ENCODE measurements at regions not wholly inside any gene's neighbourhood (a gene's known extent, or its start where the extent isn't known, plus 50 kb on each side); places are given as distances from the start of the nearest gene placed in this dataset.
A peak's percentile ranks its signal among the peaks of the same experiment; 100 is the strongest.

GRCh38 chr2:165033402-165033801, 78.1 kb upstream of the SLC38A11 start:
- H3K4me1 Mint-ChIP-seq: no peaks in the 10 kb centered on the region
- peaks cover 8% of the 10 kb centered on the region for H3K9me3 Mint-ChIP-seq
- no peak for TF ChIP-seq CTCF (conservative IDR thresholded peaks at IDR 0.05)
- H3K27me3 Mint-ChIP-seq (ENCODE audit: low read depth): no peaks in the 10 kb centered on the region
- no peaks in the 10 kb centered on the region for H3K36me3 Mint-ChIP-seq (ENCODE audit: low read depth)
- H3K4me3 Mint-ChIP-seq: no peak overlapping the region
- no peak overlapping the region for H3K27ac Mint-ChIP-seq (ENCODE audit: unreplicated experiment)
- DNase-seq (ENCODE audit: low read depth, low spot score): no peak

- H3K36me3 Mint-ChIP-seq (ENCODE audit: low read depth): no peaks in the 10 kb centered on the region
- no peaks in the 10 kb centered on the region for H3K27me3 Mint-ChIP-seq (ENCODE audit: low read depth)
- H3K9me3 Mint-ChIP-seq: peaks cover under 1% of the 10 kb centered on the region
- no peaks in the 10 kb centered on the region for H3K4me1 Mint-ChIP-seq
- peak overlapping the region; percentile 46 for H3K27ac Mint-ChIP-seq (ENCODE audit: unreplicated experiment)
- no peak overlapping the region for H3K4me3 Mint-ChIP-seq
- no peak for DNase-seq (ENCODE audit: low read depth, low spot score)
- no peak for TF ChIP-seq CTCF (conservative IDR thresholded peaks at IDR 0.05)
Observed at GRCh38 chr2:165032559-165032958, 77.2 kb upstream of the SLC38A11 start.

- no peak overlapping the region for H3K4me3 Mint-ChIP-seq
- peaks cover 5% of the 10 kb centered on the region for H3K9me3 Mint-ChIP-seq
- H3K36me3 Mint-ChIP-seq (ENCODE audit: low read depth): no peaks in the 10 kb centered on the region
- H3K4me1 Mint-ChIP-seq: peaks cover 3% of the 10 kb centered on the region
- H3K27ac Mint-ChIP-seq (ENCODE audit: unreplicated experiment): no peak overlapping the region
- no peak for DNase-seq (ENCODE audit: low read depth, low spot score)
- no peak for TF ChIP-seq CTCF (conservative IDR thresholded peaks at IDR 0.05)
- H3K27me3 Mint-ChIP-seq (ENCODE audit: low read depth): no peaks in the 10 kb centered on the region
Observed at GRCh38 chr2:165024199-165024598, 68.9 kb upstream of the SLC38A11 start.

- no peak overlapping the region for H3K4me3 Mint-ChIP-seq
- H3K27me3 Mint-ChIP-seq (ENCODE audit: low read depth): no peaks in the 10 kb centered on the region
- H3K9me3 Mint-ChIP-seq: peaks cover 5% of the 10 kb centered on the region
- TF ChIP-seq CTCF (conservative IDR thresholded peaks at IDR 0.05): no peak
- no peak overlapping the region for H3K27ac Mint-ChIP-seq (ENCODE audit: unreplicated experiment)
- no peak for DNase-seq (ENCODE audit: low read depth, low spot score)
- peaks cover 3% of the 10 kb centered on the region for H3K4me1 Mint-ChIP-seq
- H3K36me3 Mint-ChIP-seq (ENCODE audit: low read depth): no peaks in the 10 kb centered on the region
Observed at GRCh38 chr2:165022781-165023180, 67.5 kb upstream of the SLC38A11 start.

GRCh38 chr2:165017966-165018596, 62.8 kb upstream of the SLC38A11 start:
- H3K27me3 Mint-ChIP-seq (ENCODE audit: low read depth): no peaks in the 10 kb centered on the region
- no peak for TF ChIP-seq CTCF (conservative IDR thresholded peaks at IDR 0.05)
- peaks cover 2% of the 10 kb centered on the region for H3K9me3 Mint-ChIP-seq
- H3K4me3 Mint-ChIP-seq: peak overlapping the region; percentile 18
- peak; percentile 23 for DNase-seq (ENCODE audit: low read depth, low spot score)
- H3K4me1 Mint-ChIP-seq: peaks cover 3% of the 10 kb centered on the region
- H3K36me3 Mint-ChIP-seq (ENCODE audit: low read depth): no peaks in the 10 kb centered on the region
- no peak overlapping the region for H3K27ac Mint-ChIP-seq (ENCODE audit: unreplicated experiment)
